Fibroblast of lung (primary cell): ENCODE measurements at regions not wholly inside any gene's neighbourhood (a gene's known extent, or its start where the extent isn't known, plus 50 kb on each side); places are given as distances from the start of the nearest gene placed in this dataset.

Experiments
- CTCF ChIP-seq, 2 donors: IDR thresholded peaks in 1 of 2; conservative IDR thresholded peaks in 1 of 2; 1 replicate in 1 of 2; 2 replicates in 1 of 2; pipeline ENCODE4 v1.5.1; 2011 to 2012; ENCODE audit warnings: low read length in 2 of 2, control low read depth in 1 of 2, inconsistent platforms in 1 of 2, low read depth in 1 of 2, mild to moderate bottlenecking in 1 of 2
- EZH2 ChIP-seq: IDR thresholded peaks from 2 replicates; pipeline ENCODE4 v1.5.1; 2012; ENCODE audit warnings: low read length, control low read depth, mild to moderate bottlenecking; ENCODE audit errors: missing control alignments

GRCh38 chr1:30412241-30413110 lies 310.9 kb downstream of the MATN1 start:
- TF ChIP-seq CTCF (conservative IDR thresholded peaks at IDR 0.05 in 1 of 2, IDR thresholded peaks at IDR 0.05 in 1 of 2; ENCODE audit: low read depth in 1 of 2, low read length in 2 of 2) = no peak
- TF ChIP-seq EZH2 = no peak
